ENCODE measurements at regions not wholly inside any gene's neighbourhood (a gene's known extent, or its start where the extent isn't known, plus 50 kb on each side); places are given as distances from the start of the nearest gene placed in this dataset.

- DNase-seq (ENCODE audit: low read depth), result no peak
- TF ChIP-seq CTCF (conservative IDR thresholded peaks at IDR 0.05; ENCODE audit: low read length), result no peak
- H3K4me3 ChIP-seq (ENCODE audit: low read length), result no peak overlapping the region
Observed at GRCh38 chr3:153670577-153670976, 450.6 kb upstream of the ARHGEF26 start.

- DNase-seq (ENCODE audit: low read depth), result no peak
- no peak overlapping the region for H3K4me3 ChIP-seq (ENCODE audit: low read length)
- no peak for TF ChIP-seq CTCF (conservative IDR thresholded peaks at IDR 0.05; ENCODE audit: low read length)
Observed at GRCh38 chr3:153673853-153674252, 447.3 kb upstream of the ARHGEF26 start.

GRCh38 chr3:153679714-153680113 lies 441.5 kb upstream of the ARHGEF26 start:
- no peak for DNase-seq (ENCODE audit: low read depth)
- no peak overlapping the region for H3K4me3 ChIP-seq (ENCODE audit: low read length)
- TF ChIP-seq CTCF (conservative IDR thresholded peaks at IDR 0.05; ENCODE audit: low read length), result no peak

GRCh38 chr3:153680526-153680925 lies 440.7 kb upstream of the ARHGEF26 start:
- no peak for TF ChIP-seq CTCF (conservative IDR thresholded peaks at IDR 0.05; ENCODE audit: low read length)
- DNase-seq (ENCODE audit: low read depth), result no peak
- H3K4me3 ChIP-seq (ENCODE audit: low read length), result no peak overlapping the region

GRCh38 chr3:153681057-153681456 lies 440.1 kb upstream of the ARHGEF26 start:
- DNase-seq (ENCODE audit: low read depth), result no peak
- no peak for TF ChIP-seq CTCF (conservative IDR thresholded peaks at IDR 0.05; ENCODE audit: low read length)
- H3K4me3 ChIP-seq (ENCODE audit: low read length), result no peak overlapping the region

- no peak for TF ChIP-seq CTCF (conservative IDR thresholded peaks at IDR 0.05; ENCODE audit: low read length)
Observed at GRCh38 chr3:153688301-153689120, 432.7 kb upstream of the ARHGEF26 start.

GRCh38 chr3:153693207-153693606 lies 428.0 kb upstream of the ARHGEF26 start:
- DNase-seq (ENCODE audit: low read depth), result no peak
- no peak for TF ChIP-seq CTCF (conservative IDR thresholded peaks at IDR 0.05; ENCODE audit: low read length)
- H3K4me3 ChIP-seq (ENCODE audit: low read length), result no peak overlapping the region

More at GRCh38 chr3:153688301-153689120, 432.7 kb upstream of the ARHGEF26 start:
- H3K4me3 ChIP-seq (ENCODE audit: low read length), result no peak overlapping the region
- DNase-seq (ENCODE audit: low read depth), result no peak

Data from AG10803 (cell line).